GM21381 (cell line): ENCODE measurements at regions not wholly inside any gene's neighbourhood (a gene's known extent, or its start where the extent isn't known, plus 50 kb on each side); places are given as distances from the start of the nearest gene placed in this dataset.
"Not testable (repeated sequence)": the region's sequence is repeated elsewhere in the genome, so short reads cannot be mapped to it uniquely, and the experiment has no call there.

Experiments
- ATAC-seq: cut with Tn5 transposase; IDR thresholded peaks from one replicate; pipeline ENCODE4 v1.9.1; 2021; ENCODE audit warnings: mild to moderate bottlenecking, moderate library complexity; ENCODE audit not compliant: unreplicated experiment

DNA sequence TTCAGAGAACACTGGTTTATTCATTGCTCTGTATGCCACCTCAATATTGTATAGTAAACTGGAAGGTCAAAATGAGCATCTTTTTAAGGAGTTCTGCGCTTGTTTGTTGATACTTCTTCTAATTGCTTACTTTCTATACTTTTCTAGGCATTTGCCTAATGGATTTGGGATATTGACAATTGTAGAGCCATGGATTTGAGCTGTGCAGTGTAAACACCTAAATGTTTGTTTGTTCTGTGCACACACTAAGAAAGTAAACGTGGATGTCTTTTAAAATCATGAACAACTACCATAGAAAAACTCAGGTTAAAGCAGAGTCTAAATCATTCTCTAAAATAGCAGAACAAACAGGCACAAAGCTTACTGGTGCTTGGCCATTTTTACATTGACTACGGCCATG is 436.6 kb upstream of the GBE1 start:
- no peak for ATAC-seq

DNA sequence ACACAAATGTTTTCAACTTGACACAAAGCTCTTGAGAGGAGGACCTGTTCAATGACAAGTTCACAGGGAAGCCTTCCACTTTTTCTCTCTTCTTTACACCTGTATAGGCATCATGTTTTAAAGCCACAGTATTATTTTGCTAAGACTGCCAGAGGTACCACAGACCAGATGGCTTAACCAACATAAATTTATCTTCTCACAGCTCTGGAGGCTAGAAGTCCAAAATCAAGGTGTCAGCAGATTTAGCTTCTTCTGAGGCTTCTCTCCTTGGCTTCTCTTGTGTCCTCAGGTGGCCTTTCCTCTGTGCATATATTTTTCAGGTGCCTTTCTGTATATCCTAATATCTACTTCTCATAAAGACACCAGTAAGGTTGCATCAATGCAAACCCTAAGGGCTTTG is 435.2 kb upstream of the GBE1 start:
- ATAC-seq, result no peak

DNA sequence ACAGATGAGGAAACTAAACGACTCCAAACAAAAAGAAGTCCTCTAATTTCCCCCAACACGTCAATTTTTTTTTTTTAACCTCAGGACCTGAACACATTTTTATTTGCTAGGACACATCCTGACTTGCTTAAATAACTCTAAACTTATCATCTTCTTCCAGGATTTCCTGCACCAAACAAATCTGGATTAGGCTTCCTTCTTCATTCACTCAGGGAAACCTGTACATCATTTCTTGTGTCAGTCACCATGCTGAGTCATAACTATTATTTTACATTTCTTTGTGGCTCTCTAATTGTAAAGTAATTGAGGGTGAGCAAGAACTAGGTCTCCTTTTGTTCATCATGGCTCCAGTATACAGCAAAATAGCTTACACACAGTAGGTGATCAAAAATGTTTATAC is 433.4 kb upstream of the GBE1 start:
- ATAC-seq, result no peak

DNA sequence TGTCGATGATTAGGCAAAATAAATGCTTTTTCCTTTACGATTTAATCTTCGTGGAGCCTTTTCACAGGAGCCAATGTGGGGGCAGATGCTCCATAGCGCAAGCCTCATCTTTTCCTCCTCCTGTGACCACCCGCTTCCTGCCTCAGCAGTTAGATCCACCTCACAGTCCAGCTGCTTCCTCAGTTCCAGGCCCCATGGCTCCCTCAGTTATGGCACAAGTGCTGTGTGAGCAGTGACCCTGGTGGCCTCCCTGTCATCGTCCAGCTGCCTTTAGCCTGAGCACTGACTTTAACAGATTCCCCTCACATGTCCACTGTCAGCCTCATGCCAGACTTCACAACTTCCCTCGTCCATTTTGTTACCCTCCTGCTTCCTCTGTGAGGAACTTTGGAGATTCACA is 424.6 kb upstream of the GBE1 start:
- ATAC-seq, result no peak

DNA sequence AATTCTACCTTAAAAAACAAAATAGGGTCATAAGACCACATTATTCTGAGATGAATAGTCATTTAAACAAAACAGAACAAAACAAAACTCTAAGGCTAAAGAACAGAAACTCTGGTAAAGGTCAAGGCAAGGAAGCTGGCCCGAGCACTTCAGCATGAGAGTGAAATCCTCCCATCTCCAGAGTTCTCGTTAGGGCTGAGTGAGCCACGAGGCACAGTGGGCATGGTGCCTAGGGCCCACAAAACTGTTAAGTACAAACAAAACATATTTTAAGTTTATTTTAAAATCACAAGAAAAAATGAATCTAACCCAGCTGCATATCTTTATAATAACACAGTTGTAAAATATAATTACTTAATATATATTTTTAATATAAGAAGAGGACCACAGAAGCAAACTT is 417.8 kb upstream of the GBE1 start:
- no peak for ATAC-seq

DNA sequence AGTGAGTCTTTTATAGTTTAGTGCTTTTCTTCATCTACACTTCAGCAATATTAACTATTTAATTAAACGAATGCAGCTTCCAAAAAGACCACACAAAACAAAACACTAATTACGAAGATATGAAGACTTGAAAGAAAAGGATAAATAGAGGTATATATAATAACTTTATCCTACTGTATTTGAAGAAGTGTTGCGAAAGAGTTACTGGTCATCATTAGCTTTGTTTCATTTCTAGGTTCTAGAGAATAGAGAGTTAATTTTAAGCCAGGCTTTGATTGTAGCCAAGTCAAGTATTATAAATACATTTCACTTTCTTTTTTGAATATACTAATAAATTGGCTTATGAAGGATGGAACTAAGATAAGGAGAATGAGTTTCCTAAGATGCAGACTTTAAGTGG is 416.8 kb upstream of the GBE1 start:
- ATAC-seq, result no peak

DNA sequence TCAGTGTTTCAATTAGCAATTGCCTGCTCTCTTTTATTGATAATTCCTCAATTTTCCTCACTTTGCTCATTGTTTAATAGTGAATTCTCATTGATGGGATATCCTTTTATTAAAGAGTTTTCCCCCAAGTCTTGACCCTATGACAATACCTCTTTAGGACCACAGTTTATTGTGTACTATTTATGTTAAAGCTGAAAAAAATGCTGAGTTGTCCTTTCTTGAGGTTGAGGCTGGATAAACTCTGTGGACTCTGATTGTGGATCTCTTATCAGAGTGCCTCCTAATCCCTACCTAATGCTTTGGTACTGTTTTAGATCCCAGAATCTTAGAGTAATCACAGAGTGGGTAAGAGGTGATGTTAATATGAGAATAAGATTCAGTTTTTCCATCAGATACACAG is 416.3 kb upstream of the GBE1 start:
- no peak for ATAC-seq

DNA sequence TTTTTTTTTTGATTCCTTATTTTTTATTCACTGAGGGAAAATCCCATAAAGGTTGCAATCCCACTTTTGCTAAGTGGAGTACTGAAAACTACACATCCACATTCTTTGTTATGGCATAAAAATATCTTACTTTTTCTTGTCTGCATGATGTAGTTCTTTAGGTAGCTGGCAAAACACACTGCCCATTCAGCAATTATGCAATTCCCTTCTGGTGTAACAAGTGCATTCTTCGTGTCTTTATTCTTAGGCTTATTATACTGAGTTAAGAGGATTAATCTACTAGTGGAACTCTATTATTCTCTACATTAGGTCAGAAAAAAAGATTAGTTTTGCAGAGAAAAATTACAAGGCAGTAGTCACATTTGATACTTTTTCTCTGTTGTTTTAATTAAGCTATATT is 403.8 kb upstream of the GBE1 start:
- ATAC-seq, result no peak

DNA sequence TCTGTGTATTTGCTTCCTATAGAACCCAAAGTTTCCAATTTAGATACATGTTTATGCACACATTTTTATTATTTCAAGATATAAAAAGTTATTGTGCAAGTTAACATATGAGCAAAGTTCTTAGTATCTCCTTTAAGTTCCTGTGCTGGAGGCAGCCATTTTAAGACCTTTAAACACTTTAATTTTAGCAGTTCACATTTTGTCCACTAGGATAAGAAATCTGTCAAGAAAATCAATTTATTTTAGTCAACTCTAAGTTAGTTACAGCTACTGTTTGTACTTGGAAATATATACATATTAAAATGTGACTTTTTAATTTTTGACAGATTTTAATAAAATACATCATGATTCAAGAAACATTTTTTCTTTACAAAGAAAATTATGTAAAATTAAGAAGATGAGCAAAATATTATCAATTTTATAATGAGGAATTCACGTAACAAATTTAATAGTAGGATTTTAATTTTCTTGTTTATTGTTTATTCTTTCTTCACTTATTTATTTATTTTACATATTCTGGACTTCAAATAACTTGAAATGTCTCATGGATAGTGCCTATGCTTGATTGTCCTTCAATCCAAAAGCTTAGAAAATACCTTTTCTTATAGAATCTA is 402.6 kb upstream of the GBE1 start:
- no peak for ATAC-seq

DNA sequence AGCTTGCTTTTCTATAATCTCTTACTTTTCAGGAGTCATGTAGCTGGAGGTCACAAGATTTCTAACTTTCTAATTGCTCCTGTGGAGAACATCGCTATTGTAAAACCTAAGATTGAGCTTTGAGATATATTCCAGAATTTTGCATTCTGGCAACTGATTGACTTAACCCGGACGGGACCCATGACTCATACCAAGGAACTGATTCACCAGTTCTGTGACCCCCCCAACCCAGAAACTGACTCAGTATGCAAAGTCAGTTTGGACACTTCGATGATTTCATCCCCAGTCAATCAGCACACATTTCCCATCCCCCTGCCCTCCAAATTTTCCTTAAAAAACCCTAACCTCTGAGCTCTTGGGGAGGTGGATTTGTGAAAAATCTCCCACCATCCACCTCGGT is 396.5 kb upstream of the GBE1 start:
- no peak for ATAC-seq

DNA sequence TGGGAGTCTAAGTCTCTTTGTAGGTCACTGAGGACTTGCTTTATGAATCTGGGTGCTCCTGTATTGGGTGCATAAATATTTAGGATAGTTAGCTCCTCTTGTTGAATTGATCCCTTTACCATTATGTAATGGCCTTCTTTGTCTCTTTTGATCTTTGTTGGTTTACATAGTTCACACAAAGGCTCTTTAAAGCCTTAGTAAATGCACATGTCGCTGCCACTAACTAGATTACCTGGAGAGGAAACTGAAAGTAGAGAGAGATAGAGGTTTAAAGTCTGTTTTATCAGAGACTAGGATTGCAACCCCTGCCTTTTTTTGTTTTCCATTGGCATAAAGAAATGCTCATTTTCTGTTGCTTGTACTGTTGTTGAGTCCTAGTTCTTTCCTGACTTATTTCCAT is 392.4 kb upstream of the GBE1 start:
- ATAC-seq, result not testable (repeated sequence)

DNA sequence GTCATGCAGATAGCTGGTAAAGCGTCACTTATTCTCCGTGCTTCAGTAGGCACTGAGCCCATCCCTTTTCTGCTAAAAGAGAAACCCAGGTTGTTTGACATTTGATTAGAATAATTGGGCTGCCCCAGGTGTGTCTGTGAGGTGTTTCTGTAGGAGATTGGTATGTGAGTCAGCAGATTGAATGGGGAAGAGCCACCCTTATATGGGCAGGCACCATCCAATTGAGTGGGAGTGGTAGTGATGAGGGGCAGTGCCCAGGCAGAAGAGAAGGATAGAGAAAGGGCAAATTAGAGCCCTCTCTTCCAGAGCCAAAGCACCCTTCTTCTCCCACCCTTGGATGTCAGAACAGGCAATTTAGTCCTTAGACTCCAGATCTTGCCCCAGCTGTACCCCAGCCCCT is 384.3 kb upstream of the GBE1 start:
- no peak for ATAC-seq

DNA sequence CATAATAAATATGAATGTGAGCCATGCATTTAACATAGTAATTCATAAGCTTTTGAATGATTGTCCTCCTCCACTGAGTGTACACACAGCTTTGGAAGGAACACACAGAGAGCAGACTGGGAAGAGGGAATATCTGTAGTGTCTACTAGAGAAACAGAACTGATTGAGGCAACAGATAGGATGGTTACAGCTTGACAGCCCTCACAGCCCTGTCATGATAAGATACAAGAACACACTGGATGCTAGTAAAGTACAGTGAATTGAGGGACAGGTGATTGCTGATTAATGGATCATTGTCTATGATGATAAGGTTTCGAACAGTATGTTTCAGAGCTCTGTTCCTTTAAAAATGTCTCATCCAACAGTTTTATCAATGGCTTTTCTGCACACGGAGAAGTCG is 383.4 kb upstream of the GBE1 start:
- ATAC-seq, result no peak

DNA sequence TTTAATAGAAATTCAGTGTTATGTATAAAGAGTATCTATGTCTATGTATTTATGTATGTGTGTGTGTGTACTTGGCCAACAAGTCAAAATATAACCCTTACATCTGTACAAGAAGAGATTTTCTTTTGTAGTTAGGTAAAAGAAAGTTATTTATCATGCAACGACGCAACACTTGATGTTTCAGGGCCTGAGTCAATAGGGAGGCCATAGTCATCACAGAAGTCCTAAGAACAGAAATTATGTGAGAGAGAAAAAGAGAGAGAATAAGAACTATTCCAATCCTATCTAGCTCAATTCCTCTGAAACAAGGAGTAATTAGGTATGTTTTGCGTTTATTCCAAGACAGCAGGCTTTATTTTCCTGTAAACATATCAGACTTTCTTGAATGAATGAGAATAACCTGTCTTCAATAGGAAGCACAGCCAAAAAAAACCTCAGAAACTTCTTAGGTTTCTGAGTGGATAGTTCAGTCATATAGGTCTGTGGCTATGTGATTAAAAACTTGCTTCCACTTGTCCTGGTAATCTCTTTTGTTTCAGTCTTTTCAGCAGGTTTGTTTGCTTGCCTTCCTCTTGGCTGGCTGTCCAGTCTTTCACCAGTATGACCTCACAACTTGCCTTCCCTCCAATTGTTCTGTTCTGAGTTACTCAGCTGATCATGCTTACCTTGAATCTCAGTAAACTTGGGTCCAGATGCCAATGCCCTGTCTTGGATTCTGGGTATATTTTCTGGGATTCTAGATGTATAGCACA is 382.4 kb upstream of the GBE1 start:
- no peak for ATAC-seq

DNA sequence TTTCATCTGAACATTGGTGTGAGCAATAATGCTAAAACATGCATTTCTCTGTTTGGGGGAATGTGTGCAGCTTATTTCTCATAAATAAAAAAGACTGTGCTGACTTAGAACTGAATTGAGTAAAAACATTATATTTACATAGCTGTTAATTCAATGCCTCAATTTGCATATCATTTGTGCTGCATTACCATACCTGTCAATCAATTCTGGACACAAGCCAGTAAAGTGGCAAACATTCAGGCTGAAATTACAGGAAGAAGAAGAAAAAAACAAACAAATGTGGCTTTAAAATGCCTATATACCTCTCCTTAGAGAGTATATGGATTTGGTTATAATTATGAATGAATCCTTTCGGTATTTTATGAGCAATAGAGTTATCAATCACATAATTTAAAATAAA is 380.1 kb upstream of the GBE1 start:
- ATAC-seq, result no peak

DNA sequence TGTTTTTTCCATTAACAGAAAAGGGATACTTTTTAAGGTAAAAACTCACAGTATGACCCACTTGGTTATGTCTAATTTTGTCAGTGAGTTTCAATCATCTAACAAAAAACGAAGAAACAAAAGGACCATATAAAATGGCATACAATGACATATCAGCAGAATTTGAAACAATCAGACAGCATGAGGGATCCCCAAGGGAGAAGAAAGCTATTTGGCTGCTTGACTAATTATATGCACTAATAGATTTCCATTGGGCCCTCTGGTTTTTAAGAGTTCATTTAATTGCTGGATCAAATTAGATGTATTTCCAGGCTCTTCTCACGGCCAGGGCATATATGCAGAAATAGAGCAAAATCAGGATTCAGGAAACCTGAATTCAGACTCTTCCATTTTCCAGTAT is 376.4 kb upstream of the GBE1 start:
- no peak for ATAC-seq

DNA sequence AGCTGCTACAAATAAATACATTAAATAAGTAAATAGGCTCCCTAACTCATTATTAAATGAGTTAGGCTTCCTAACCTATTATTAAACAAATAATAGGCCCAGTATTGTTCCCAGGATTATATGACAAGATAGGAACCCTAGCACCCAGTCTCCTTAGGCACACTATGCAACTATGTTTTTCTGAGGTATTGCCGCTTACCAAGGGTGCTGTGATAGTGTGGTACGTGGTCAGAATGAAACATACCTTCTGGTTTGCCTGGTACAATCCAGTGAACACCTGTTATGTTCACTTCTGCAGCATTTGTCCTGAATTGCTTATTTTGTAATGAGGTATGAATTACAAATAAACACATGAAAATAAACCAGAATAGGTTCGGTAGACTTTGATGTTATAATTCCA is 375.6 kb upstream of the GBE1 start:
- ATAC-seq, result no peak

DNA sequence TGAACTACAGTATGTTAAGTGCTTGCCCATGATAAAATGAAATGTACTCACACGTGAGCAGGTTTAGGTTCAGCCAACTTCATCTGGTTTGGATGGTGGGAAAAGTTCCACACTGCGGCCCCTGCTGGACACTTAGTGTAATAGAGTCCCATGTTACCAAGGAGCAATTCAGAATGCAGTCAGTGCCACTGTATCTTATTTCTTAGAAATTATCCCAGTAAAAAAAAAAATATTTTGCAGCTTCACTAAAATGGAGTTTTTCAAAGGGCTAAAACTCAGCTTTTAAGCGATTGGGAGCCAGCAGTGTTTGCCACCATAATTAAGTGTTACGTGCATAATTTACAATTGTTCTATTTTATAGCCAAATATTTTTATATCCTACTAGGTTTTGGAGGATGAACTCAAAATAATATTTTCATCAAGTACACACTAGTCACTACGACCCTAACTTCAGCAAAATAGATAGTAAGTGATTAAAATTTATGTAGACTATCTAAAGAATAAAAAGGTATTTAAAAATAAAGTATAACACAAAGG is 371.7 kb upstream of the GBE1 start:
- peak; percentile 86 for ATAC-seq

DNA sequence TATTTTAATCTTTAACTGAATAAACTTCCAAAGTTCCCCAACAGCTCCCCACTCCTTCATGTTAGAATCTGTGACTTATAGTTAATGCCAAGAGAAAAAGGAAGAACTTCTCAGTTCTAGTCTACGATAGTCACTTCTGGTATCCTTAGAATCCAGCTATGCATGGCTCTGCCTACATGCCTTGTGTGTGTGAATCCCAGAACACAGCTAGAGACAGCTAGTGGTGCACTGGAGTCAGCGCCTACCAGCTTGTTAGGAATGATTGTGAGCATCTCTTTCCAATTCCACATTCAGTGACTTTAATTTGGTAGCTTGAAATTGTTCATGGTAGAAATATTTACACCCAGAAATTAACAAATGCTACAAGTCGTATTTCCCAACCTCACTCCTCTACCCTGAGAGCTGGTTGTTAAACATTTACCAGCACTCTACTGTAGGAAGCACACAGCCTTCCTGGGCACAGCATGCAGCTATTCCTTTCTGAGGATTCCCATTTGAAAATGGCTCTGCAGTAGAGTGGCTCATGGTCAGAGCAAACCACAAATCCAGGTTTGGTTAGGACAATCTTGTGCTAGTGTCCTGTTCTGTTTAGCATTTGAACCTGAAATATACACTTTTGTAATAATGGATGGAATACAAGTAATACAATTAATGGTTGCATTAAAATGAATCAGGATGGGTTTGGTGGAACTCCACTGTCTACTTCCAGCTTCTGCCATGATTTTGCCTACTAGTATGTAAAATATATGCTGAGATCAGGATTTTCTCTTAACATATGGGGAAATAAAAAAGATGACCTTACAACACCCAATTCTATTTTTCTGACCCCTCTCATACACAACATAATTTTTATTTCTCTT is 371.0 kb upstream of the GBE1 start:
- ATAC-seq, result no peak

DNA sequence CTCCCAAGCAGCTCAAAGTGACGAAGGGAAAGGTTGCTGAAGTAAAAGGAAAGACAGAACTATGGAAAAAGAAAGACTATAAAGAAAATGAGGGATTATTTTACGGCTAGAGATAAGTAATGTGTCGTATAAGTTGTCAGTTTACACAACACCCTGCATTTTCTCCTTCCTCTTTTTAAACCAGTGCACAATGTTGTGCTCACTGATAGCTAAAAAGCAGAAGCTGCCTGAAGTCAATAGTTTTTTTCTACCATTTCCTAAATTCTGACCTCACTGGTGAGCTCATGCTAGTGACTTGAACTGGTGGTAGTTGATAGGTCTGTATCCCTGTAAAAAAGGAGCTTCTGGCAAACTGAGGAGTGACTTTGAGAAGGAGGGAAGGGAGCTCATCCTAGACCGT is 368.6 kb upstream of the GBE1 start:
- ATAC-seq, result no peak

DNA sequence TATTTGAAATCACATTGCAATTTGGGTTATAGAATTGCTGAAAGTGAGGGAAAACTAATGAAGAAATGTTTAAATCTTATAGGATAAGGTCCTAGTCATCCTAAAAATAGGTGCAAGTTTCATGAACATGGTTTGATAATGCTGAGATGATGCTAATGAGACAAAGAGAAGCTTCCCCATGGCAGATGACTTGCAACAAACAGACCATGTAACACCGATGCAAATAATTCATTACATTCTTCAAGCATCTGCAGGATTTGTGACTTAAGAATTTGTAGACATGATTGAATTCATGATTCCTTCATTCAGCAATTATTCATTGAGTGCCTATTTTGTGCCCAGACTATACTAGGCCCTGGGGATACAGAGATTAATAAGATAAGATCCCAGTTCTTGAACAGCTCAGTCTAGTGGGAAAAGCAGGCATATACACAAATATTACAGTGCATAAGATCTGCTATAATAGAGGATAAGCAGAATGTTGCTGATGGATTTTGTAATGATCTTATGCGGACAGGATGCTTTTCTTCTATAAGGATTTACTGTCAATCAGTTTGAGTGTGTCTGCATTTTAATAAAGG is 367.9 kb upstream of the GBE1 start:
- ATAC-seq, result no peak
